ENCODE measurements at regions not wholly inside any gene's neighbourhood (a gene's known extent, or its start where the extent isn't known, plus 50 kb on each side); places are given as distances from the start of the nearest gene placed in this dataset.

GRCh38 chr5:2506603-2507002, 244.9 kb downstream of the IRX2 start:
- TF ChIP-seq CTCF (IDR thresholded peaks at IDR 0.05; ENCODE audit: insufficient read depth, low read depth, low read length), result no peak
- ChIA-PET CTCF (no interaction called here), POLR2A (no interaction called here)
- no peak for DNase-seq (ENCODE audit: low read depth)
- no peaks in the 10 kb centered on the region for H3K27me3 ChIP-seq (ENCODE audit: control insufficient read depth, insufficient read depth, low read length)
- no peak overlapping the region for H3K4me3 ChIP-seq (ENCODE audit: low read depth, low read length)
- H3K36me3 ChIP-seq (ENCODE audit: control insufficient read depth, insufficient read depth, low read length), result no peaks in the 10 kb centered on the region

- TF ChIP-seq CTCF (IDR thresholded peaks at IDR 0.05; ENCODE audit: insufficient read depth, low read depth, low read length), result no peak
- Histone ChIP-seq H3K27me3 (ENCODE audit: control insufficient read depth, insufficient read depth, low read length) (no peaks in the 10 kb centered on the region), H3K36me3 (ENCODE audit: control insufficient read depth, insufficient read depth, low read length) (no peaks in the 10 kb centered on the region), H3K4me3 (ENCODE audit: low read depth, low read length) (no peak overlapping the region)
- DNase-seq (ENCODE audit: low read depth), result no peak
- ChIA-PET CTCF (no interaction called here), POLR2A (no interaction called here)
These were observed 246.3 kb downstream of the IRX2 start for GRCh38 chr5:2505217-2505616.

GRCh38 chr5:2502970-2503594, 248.4 kb downstream of the IRX2 start:
- H3K27me3 ChIP-seq (ENCODE audit: control insufficient read depth, insufficient read depth, low read length), result no peaks in the 10 kb centered on the region
- DNase-seq (ENCODE audit: low read depth), result no peak
- ChIA-PET POLR2A (no interaction called here), CTCF (no interaction called here)
- H3K4me3 ChIP-seq (ENCODE audit: low read depth, low read length), result no peak overlapping the region
- no peaks in the 10 kb centered on the region for H3K36me3 ChIP-seq (ENCODE audit: control insufficient read depth, insufficient read depth, low read length)
- no peak for TF ChIP-seq CTCF (IDR thresholded peaks at IDR 0.05; ENCODE audit: insufficient read depth, low read depth, low read length)

GRCh38 chr5:2499917-2500316, 251.6 kb downstream of the IRX2 start:
- Histone ChIP-seq H3K4me3 (ENCODE audit: low read depth, low read length) (no peak overlapping the region), H3K36me3 (ENCODE audit: control insufficient read depth, insufficient read depth, low read length) (no peaks in the 10 kb centered on the region), H3K27me3 (ENCODE audit: control insufficient read depth, insufficient read depth, low read length) (no peaks in the 10 kb centered on the region)
- ChIA-PET CTCF (no interaction called here), POLR2A (no interaction called here)
- TF ChIP-seq CTCF (IDR thresholded peaks at IDR 0.05; ENCODE audit: insufficient read depth, low read depth, low read length), result no peak
- DNase-seq (ENCODE audit: low read depth), result no peak

GRCh38 chr5:2496891-2497290, 254.6 kb downstream of the IRX2 start:
- ChIA-PET POLR2A (no interaction called here), CTCF (no interaction called here)
- H3K27me3 ChIP-seq (ENCODE audit: control insufficient read depth, insufficient read depth, low read length), result no peaks in the 10 kb centered on the region
- H3K4me3 ChIP-seq (ENCODE audit: low read depth, low read length), result no peak overlapping the region
- no peak for TF ChIP-seq CTCF (IDR thresholded peaks at IDR 0.05; ENCODE audit: insufficient read depth, low read depth, low read length)
- no peak for DNase-seq (ENCODE audit: low read depth)
- H3K36me3 ChIP-seq (ENCODE audit: control insufficient read depth, insufficient read depth, low read length), result no peaks in the 10 kb centered on the region

Data from BJ (cell line).